NCI-H187 (cell line): ENCODE measurements at regions not wholly inside any gene's neighbourhood (a gene's known extent, or its start where the extent isn't known, plus 50 kb on each side); places are given as distances from the start of the nearest gene placed in this dataset.
"Not testable (repeated sequence)": the region's sequence is repeated elsewhere in the genome, so short reads cannot be mapped to it uniquely, and the experiment has no call there.

Experiments
- DNase-seq, 2 experiments: peaks; one replicate each; lab custom pipeline; 2025; lab: John Stamatoyannopoulos, UW

DNA sequence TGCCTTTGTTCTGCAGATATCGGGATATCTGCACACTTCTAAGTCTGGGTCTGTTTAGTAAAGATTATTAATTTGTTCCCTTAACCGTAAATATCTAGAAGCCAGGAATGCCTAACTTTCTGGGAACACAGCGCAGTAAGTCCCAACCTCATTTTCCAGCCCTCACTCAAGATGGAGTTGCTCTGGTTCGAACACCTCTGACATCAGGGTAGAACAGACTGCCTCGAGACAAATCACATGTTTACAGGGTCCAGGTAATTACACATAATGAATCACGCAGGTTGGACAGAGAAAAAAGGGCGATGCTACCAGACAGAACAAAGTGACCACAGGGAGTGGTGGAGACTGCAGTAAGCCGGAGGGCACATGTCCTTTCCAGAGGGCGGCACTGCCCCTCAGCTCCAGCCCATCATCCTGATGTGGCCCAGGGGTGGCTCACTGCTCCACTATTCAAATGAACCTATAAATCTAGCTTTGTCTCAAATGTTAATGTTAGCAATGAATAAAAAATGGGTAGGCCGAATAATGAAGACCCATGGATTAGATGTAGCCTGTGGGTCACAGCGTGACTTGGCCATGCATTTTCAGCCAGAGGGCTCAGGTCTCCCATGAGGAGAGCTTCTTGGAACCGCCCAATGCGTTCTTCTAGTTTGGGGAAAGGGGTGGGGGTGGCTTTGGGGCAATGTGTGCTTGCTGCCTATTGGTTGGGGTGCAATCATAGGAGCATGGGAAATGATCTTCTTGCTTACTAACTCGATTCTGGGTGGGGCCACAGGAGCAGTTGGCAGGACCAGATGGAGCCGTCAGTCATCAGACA, 159.0 kb upstream of the SFSWAP start:
- no peak for DNase-seq

DNA sequence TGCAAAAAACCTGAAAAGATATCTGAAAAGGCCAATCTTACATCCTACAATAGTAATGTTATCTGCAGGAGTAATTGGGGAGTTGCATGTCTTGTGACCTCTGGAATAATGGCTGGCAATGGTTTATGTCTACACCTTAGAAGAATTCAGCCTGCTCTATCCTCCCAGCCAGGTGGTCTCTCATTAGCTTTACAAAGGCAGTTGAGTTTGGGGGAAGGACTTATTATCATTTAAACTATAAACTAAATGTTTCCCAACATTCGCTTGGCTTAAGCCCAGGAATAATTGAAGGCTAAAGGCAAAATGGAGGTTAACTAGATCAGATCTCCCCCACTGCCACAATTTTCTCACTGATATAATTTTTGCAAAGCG, 158.4 kb upstream of the SFSWAP start:
- DNase-seq, result no peak

DNA sequence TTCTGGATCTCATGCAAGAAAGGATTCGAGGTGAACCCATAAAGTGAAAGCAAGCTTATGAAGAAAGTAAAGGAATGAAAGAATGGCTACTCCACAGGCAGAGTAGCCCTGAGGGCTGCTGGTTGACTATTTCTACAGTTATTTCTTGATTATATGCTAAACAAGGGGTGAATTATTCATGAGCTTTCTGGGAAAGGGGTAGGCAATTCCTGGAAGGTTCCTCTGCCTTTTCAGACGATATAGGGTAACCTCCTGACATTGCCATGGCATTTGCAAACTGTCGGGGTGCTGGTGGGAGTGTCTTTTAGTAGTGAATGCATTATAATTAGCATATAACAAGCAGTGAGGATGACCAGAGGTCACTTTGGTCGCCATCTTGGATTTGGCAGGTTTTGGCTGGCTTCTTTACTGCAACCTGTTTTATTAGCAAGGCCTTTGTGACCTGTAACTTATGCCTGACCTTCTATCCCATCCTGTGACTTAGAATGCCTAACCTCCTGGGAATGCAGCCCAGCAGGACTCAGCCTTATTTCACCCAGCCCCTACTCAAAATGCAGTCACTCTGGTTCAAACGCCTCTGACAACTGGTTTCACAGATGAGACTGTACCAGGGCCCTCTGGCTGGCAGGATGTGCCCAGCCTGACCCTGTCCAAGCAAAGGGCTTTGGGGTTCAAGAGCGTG, 157.7 kb upstream of the SFSWAP start:
- DNase-seq, result no peak

DNA sequence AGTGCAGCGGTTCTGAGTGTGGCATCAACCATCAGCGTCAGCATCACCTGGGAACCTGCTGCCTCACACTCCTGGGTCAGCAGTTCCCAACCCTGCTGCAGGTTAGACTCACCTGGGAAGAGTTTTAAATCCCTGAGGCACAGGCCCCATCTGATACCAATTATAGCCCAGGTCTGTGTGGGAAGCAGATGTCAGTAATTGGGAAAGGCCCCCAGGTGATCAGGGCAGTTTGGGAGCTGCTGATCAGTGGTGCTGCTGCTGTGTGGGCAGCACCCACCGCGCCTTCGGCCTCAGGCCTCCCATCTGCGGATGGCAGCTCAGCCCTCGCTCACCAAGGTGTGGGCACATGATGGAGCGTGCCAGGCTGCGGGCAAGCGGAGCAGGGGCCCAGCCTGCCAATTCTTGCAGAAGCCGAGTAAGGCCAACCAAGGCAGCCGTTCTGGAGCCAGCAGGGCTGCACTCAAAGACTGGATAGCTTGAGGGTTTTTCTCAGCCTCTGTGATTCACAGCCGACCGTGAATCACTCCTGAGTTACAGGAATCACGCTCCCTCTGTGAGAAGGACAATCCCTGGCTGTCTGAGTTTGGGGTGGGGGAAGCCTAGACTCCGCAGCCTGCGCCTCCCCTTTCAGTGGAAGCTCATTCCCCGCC, 155.6 kb upstream of the SFSWAP start:
- DNase-seq, result no peak

DNA sequence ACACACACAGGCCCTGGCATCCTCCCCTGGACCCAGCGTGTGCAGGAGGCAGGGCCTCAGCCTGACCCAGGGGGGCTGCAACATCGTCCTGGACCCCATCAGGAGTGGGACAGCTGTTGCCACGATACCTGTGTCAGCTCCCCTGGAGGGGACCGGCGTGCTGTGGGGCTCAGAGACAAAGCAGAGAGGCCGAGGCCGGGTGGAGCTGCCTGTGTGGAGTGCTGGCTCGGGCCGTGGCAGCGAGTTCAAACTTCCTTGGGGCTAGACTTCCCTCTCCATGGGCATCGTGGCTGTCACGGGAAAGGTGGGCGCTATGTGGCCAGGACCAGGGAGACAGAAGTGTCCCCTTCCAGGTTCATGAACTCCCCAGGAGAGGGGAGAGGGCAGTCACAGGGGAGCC, 155.0 kb upstream of the SFSWAP start:
- DNase-seq, result no peak

DNA sequence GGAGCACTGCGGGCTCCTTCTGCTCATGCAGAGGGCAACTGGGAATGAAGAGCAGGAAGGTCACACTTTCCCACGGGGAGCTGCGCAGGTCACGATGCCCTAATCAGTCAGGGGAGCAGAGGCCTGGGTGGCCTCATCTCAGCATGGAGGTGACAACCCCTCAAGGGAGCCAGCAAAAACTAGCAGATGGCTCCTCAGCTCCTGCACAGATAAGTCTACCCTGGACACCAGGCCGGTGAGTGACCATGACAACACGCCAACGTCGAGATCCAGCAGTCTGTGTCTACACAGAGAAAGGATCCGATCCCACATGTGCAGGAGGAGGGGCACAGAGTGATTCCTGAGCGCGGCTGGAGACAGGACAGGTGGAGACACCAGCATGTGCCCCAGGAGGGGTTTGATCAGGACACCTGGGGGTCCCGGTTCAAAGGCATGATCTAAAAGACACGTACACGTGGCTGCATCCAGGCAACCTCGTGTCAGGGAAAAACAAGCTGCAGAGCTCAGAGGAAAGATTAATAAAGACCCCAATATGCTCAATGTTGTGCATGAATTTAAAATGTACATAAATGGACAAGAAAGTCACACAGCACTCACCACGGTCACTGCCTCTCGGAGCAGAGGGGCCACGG, 153.7 kb upstream of the SFSWAP start:
- no peak for DNase-seq

DNA sequence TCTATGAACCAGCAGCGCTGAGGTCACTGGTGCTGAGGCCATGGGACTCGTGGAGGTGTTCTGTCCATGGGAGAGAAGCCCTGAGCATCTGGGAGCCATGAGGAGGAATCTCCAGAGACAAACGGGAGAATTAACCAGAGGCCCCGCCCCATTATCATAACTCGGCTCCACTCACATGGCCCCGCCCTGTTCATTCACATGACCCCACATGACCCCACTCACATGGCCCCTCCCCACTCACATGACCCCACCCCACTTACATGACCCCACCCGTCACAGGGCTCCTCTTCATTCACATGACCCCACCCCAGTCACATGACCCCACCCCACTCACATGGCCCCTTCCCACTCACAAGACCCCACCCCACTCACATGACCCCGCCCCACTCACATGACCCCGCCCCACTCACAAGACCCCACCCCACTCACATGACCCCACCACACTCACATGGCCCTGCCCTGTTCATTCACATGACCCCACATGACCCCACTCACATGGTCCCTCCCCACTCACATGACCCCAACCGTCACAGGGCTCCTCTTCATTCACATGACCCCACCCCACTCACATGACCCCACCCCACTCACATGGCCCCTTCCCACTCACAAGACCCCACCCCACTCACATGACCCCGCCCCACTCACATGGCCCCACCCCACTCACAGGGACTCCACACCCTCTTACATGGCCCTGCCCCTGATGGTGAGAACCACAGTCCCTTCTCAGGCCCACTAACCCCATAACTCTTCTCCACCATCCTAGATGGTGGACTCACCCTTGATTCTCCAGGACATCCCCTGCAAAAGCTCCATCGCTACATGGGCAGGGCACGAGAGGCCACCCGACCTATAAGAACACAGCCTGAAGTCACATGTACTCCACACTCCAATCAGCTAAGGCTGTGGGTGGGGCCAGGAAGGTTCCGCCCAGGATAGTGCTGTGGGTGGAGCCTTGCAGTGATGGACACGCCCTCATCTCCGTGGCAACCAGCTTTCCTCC, 151.1 kb upstream of the SFSWAP start:
- no peak for DNase-seq

DNA sequence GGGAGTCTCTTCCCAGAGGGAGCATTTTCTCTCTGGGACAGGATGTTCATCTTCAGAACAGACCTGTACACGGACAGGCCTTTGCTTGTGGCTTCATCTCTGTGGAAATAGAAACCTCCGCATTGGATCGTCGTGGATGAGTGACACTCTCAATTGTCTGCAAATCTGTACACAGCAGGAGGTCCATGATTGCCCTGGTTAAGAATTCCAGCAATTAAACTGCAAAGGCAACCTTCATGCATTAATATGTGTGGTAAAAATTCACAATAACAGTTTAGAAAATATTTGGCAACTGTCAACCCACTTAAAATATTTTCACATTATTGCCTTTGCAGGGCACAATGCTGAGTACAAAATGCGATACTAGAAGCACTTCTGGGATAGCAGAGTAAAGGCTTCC, 149.8 kb upstream of the SFSWAP start:
- DNase-seq, result no peak

DNA sequence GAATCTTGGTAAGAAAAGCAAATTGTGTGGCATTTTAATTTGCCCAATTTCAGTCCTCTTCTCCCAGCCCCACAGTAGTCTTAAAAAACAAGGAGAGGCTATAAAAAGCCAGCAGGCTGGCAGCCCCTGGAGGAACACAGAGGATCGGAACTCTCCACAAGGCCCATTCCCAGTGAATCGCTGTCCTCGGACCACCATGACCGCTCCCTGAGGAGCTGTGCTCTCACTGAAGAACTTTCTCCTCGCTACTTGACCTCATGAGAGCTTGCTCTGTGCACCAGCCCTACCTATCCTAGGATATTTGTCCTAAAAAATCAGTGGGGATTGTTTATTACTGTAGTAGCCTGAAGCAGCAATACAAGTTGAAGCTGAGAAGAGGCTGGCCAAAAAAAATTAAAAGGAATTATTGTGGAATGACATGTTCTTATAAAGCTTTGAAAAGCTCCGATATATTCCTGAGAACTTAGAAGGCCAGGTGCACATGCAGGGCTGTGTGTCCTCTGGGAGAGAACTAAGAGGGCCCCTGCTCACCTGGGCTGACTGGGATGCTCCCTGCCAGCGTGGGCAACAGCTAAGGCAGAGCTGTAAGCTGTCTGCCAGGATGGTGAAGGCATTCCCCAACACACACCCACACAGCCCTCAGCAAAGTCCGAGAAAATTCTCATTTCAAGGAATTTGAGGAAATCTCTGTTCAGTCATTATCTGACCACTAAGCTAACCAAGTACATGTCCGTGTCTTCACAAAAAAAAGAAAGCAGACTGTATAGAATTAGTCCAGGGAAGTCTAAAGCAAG, 148.8 kb upstream of the SFSWAP start:
- no peak for DNase-seq

DNA sequence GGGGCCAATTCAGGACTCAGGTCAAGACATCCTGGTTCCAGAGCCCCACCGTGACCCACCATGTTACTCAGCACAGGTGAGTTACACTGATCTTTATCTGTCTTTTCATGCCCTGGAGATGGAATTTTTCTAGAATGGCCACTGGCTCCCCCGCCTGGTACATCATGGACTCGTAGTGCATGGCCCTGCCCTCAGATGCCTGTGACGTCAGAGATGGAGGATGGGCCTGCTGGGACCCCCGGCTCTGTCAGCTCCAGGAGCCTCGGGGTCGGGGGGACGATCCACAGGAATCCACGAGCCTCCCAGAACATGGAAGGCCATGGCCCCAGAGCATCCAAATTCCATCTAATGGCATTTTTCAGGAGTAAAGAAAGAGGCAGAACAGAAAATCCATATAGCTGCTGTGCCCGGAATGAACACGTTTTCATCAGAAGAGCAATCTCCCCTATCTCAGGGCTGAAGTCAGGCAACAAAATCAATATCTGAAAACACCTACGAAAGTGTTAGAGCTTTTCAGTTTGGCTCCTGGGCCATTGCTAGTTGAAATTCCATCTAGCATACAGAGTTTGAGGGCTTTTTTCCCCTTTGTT, 146.7 kb upstream of the SFSWAP start:
- DNase-seq, result not testable (repeated sequence)

DNA sequence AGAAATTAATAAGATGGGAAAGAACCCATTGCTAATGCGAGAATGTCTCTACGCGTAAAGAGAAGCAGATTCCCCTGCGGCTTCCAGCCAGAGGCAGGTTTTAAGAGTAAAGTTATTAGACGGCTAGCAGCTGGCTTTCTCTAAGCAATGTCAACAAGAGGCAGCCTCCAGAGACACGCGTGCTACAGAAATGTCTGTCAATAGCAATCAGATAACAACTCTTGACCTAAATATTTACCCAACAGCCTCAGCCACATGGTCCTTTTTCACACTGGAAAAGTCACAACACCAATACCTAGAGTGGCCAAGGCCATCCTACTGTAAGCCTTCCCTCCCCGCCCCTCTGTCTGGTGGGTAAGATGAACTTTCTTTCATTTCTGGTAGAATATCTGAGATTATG, 146.0 kb upstream of the SFSWAP start:
- no peak for DNase-seq

DNA sequence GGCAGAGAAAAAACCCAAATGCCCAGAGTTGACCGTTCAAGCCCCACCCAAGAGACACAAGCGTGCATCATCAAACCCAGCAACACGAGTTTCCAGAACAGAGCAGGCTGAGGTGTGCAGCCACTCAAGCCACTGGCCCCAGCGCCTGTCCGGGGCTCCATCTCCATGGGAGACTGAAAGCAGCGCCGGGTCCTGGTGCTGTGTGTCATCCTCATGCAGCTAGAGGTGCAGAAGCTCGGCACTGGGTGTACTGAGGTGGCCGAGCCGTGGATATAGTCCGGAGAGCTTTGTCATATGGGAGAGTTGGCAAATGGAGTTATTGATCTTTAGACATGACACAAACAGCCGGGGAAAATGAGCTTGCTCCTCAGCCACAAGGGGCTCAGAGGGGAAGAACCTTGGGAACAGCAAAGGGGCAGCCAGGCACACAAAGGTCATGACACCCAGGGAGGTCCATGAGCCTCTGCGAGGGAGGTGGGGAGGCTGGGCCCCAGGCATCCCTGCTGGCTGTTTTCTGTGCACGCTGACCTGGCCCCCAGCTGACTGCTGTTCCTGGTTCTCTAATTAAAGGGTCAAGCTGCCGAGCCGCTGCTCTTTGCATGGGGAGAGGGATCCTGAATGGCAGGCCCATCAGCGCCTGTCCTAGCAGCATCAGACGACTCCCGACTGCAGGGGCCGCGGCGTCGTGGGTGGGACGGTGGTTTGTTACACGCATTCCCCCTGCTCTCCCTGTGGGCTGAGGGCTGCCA, 145.4 kb upstream of the SFSWAP start:
- DNase-seq, result no peak

DNA sequence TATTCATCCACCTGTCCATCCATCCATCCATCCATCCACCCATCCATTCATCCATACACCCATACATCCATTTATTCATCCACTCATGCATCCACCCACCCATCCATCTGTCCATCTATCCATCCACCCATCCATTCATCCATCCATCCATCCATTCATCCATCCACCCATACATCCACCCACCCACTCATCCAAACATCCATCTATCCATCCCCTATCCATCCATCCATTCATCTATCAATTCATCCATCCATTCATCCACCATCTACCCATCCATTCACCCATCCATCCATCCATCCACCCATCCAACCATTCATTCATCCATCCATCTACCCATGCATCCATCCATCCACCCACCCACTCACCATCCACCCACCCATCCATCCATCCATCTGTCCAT, 142.6 kb upstream of the SFSWAP start:
- DNase-seq, result no peak

DNA sequence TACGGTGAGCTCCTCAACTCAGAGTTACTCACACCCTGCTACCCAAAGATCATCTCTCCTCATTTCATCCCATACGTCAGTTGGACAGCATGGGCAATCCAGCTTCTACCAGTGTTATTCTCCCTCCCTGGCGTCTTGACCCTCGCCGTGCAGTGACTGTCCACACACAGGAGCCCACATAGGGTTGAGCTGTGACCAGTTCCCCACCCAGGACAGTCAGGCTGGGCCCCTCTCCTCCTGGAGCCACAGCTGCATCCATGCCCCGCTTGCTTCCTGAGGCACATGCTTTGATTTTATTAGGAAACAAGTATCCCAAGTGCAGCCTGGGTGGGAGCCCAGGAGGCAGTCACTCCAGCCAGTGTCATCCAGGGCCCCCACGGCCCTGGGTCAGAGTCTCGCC, 140.3 kb upstream of the SFSWAP start:
- DNase-seq, result no peak

DNA sequence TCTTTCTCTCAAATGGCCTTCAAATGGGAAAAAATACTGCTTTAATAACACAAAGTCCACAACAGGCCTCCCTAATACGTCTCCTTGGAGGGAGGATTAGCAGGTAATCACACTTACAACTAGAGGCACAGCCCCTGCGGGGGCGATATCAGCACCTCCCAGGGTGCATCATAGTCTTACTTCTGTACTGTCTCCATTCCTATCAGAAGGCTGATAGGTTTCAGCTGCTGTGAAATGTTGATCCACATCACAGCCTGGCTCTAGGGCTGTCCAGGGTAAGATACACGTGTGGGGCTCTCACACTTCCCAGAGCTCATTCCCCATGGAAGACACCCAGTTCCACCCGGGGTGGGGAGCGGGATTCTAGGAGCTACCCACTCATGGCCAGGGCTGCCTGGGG, 139.1 kb upstream of the SFSWAP start:
- no peak for DNase-seq

DNA sequence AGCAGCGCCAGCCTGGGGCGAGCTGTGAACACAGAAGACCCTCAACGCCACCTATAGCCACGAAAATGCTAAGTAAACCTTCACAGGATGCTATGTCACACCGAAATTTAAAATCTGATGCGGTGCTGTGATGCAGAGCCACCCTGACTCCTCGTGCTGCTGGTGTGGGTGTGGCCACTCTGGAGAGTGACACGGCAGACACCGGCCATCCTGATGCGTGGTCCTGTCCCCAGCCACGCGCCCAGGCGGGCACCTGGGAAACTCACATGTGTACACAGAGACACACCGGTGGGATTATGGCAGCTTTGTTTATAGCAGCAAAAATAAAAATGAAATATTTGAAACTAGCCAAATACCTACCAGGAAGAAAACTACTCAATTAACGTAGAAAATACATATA, 138.3 kb upstream of the SFSWAP start:
- no peak for DNase-seq

DNA sequence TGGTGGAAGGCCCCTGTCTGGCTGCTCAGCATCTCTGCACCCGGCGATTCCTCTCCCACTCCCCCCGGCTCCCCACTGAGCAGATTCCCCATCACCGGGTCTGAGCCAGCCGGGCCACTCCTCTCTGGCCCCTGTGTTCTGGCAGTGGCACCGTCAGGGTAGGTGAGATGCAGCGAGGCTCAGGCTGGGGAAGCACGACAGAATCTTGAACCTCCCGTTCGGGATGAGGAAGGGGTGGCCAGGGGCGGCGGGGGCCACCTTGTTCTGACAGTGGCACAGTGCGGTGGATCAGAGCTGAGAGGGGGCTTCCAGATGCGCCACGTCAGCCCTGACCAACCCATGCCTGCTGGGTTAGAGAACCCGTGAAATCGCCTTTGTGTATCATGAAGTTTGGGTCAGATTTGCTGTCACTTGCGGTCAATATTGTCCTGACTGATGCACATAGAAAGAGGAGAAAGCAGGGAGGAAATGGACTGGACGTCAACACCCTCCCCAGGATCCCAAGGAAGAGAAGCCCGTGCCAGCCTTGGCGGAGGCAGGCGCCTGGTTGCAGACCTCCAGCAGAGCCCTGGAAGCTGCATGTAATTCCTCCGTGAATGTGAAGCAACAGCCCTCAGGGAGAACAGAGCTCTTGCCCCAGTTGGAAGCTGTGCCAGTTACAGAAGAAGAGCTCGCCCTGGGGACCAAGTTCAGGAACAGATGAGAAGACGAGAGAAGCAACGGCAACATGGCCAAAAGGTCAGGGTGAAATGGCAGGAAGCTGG, 137.1 kb upstream of the SFSWAP start:
- DNase-seq, result no peak

DNA sequence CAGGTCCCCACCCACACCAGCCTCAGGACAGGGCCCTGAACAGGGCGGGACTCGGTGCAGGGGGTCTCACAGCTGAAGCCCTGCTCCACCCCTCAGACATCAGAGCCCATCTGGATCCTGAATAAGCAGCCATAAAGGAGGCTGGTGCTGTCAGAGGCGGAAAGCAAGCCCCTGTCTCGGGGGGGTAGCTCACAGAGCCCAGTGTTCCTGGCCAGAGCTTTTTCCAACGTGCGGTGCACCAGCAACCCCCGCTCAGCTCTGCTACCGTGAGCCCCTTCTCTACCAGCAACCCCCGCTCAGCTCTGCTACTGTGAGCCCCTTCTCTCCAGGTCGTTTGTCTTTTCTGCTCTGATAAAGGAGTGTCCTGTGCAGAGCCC, 136.5 kb upstream of the SFSWAP start:
- DNase-seq, result no peak

DNA sequence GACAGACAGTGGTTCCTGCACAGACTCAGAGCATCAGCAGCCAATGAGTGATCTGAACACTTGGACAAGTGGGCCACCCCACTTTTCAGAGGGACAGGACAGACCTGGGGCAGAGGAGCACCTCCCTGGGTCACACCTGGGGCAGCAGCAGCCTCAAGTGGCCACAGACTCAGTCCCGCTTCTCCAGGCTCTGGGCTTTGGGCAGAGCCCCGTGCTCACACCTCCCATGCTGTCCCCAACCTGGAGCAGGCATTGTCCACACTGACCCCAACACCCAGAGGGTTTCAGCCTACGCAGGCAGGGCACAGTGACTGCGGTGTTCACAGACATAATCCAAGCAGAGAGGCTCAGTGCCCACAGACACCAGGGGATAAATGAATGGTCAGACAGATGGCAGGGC, 135.5 kb upstream of the SFSWAP start:
- no peak for DNase-seq
